ENCODE measurements at regions not wholly inside any gene's neighbourhood (a gene's known extent, or its start where the extent isn't known, plus 50 kb on each side); places are given as distances from the start of the nearest gene placed in this dataset.

GRCh38 chr15:36458411-36458810 is 121.0 kb upstream of the CDIN1 start (continued):
- TF ChIP-seq, protein P1, sequence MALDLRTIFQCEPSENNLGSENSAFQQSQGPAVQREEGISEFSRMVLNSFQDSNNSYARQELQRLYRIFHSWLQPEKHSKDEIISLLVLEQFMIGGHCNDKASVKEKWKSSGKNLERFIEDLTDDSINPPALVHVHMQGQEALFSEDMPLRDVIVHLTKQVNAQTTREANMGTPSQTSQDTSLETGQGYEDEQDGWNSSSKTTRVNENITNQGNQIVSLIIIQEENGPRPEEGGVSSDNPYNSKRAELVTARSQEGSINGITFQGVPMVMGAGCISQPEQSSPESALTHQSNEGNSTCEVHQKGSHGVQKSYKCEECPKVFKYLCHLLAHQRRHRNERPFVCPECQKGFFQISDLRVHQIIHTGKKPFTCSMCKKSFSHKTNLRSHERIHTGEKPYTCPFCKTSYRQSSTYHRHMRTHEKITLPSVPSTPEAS (tag by site-specific recombination; IDR thresholded peaks at IDR 0.05) = no peak
- no peak for TF ChIP-seq REPIN1 (tag by site-specific recombination; IDR thresholded peaks at IDR 0.05; ENCODE audit: low read depth)
- TF ChIP-seq ZNF280C (tag by site-specific recombination; IDR thresholded peaks at IDR 0.05) = no peak
- TF ChIP-seq ZNF600 (tag by site-specific recombination; IDR thresholded peaks at IDR 0.05) = no peak
- TF ChIP-seq ZNF558 (tag by site-specific recombination; IDR thresholded peaks at IDR 0.05) = no peak
- TF ChIP-seq, protein P2, sequence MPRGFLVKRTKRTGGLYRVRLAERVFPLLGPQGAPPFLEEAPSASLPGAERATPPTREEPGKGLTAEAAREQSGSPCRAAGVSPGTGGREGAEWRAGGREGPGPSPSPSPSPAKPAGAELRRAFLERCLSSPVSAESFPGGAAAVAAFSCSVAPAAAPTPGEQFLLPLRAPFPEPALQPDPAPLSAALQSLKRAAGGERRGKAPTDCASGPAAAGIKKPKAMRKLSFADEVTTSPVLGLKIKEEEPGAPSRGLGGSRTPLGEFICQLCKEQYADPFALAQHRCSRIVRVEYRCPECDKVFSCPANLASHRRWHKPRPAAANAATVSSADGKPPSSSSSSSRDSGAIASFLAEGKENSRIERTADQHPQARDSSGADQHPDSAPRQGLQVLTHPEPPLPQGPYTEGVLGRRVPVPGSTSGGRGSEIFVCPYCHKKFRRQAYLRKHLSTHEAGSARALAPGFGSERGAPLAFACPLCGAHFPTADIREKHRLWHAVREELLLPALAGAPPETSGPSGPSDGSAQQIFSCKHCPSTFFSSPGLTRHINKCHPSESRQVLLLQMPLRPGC (tag by site-specific recombination; IDR thresholded peaks at IDR 0.05) = no peak
- no peak for TF ChIP-seq ZNF548 (tag by site-specific recombination; IDR thresholded peaks at IDR 0.05)
- TF ChIP-seq, protein P3, sequence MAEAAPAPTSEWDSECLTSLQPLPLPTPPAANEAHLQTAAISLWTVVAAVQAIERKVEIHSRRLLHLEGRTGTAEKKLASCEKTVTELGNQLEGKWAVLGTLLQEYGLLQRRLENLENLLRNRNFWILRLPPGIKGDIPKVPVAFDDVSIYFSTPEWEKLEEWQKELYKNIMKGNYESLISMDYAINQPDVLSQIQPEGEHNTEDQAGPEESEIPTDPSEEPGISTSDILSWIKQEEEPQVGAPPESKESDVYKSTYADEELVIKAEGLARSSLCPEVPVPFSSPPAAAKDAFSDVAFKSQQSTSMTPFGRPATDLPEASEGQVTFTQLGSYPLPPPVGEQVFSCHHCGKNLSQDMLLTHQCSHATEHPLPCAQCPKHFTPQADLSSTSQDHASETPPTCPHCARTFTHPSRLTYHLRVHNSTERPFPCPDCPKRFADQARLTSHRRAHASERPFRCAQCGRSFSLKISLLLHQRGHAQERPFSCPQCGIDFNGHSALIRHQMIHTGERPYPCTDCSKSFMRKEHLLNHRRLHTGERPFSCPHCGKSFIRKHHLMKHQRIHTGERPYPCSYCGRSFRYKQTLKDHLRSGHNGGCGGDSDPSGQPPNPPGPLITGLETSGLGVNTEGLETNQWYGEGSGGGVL (tag by site-specific recombination; IDR thresholded peaks at IDR 0.05) = no peak
- no peak for TF ChIP-seq ZNF362 (tag by site-specific recombination; IDR thresholded peaks at IDR 0.05)
- no peak for TF ChIP-seq ZNF610 (tag by site-specific recombination; IDR thresholded peaks at IDR 0.05; ENCODE audit: borderline replicate concordance)
- TF ChIP-seq ZNF221 (tag by site-specific recombination; IDR thresholded peaks at IDR 0.05; ENCODE audit: borderline replicate concordance) = no peak

- no peak overlapping the region for H3K4me3 ChIP-seq (ENCODE audit: low read depth, low read length)
- no peaks in the 10 kb centered on the region for H3K4me1 ChIP-seq (ENCODE audit: control insufficient read depth, insufficient read depth, low read length)
- H3K9me3 ChIP-seq (ENCODE audit: control insufficient read depth, insufficient read depth, low read depth, low read length) = no peaks in the 10 kb centered on the region
- POLR2A ChIA-PET = no interaction called here
- H3K36me3 ChIP-seq (ENCODE audit: control insufficient read depth in 2 of 2, insufficient read depth in 1 of 2, low read length in 2 of 2) = no peaks in the 10 kb centered on the region
- H3K27ac ChIP-seq (ENCODE audit: extremely low read depth, low read depth, low read length) = no peak overlapping the region
- CTCF ChIA-PET = no interaction called here
- TF ChIP-seq, protein P1 (tag by site-specific recombination; IDR thresholded peaks at IDR 0.05) = no peak
- TF ChIP-seq ZNF792 (tag by site-specific recombination; IDR thresholded peaks at IDR 0.05) (no peak), ZBTB21 (tag by site-specific recombination; IDR thresholded peaks at IDR 0.05) (no peak), ZNF529 (tag by site-specific recombination; IDR thresholded peaks at IDR 0.05; ENCODE audit: insufficient replicate concordance) (no peak), ZNF501 (tag by site-specific recombination; IDR thresholded peaks at IDR 0.05) (no peak), ZNF324 (tag by site-specific recombination; IDR thresholded peaks at IDR 0.05) (no peak), TSHZ1 (tag by site-specific recombination; IDR thresholded peaks at IDR 0.05; ENCODE audit: borderline replicate concordance) (no peak)
- TF ChIP-seq, protein P4, sequence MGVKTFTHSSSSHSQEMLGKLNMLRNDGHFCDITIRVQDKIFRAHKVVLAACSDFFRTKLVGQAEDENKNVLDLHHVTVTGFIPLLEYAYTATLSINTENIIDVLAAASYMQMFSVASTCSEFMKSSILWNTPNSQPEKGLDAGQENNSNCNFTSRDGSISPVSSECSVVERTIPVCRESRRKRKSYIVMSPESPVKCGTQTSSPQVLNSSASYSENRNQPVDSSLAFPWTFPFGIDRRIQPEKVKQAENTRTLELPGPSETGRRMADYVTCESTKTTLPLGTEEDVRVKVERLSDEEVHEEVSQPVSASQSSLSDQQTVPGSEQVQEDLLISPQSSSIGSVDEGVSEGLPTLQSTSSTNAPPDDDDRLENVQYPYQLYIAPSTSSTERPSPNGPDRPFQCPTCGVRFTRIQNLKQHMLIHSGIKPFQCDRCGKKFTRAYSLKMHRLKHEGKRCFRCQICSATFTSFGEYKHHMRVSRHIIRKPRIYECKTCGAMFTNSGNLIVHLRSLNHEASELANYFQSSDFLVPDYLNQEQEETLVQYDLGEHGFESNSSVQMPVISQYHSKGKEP (tag by site-specific recombination; IDR thresholded peaks at IDR 0.05) = no peak
- TF ChIP-seq, protein P5, sequence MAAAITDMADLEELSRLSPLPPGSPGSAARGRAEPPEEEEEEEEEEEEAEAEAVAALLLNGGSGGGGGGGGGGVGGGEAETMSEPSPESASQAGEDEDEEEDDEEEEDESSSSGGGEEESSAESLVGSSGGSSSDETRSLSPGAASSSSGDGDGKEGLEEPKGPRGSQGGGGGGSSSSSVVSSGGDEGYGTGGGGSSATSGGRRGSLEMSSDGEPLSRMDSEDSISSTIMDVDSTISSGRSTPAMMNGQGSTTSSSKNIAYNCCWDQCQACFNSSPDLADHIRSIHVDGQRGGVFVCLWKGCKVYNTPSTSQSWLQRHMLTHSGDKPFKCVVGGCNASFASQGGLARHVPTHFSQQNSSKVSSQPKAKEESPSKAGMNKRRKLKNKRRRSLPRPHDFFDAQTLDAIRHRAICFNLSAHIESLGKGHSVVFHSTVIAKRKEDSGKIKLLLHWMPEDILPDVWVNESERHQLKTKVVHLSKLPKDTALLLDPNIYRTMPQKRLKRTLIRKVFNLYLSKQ (tag by site-specific recombination; IDR thresholded peaks at IDR 0.05; ENCODE audit: borderline replicate concordance) = no peak
Measured at GRCh38 chr15:36465304-36465703, 114.1 kb upstream of the CDIN1 start.

All from HEK293 (cell line).